ENCODE measurements at regions not wholly inside any gene's neighbourhood (a gene's known extent, or its start where the extent isn't known, plus 50 kb on each side); places are given as distances from the start of the nearest gene placed in this dataset.

GRCh38 chr13:97875911-97876310, 77.6 kb upstream of the IPO5 start:
- TF ChIP-seq, protein P1, sequence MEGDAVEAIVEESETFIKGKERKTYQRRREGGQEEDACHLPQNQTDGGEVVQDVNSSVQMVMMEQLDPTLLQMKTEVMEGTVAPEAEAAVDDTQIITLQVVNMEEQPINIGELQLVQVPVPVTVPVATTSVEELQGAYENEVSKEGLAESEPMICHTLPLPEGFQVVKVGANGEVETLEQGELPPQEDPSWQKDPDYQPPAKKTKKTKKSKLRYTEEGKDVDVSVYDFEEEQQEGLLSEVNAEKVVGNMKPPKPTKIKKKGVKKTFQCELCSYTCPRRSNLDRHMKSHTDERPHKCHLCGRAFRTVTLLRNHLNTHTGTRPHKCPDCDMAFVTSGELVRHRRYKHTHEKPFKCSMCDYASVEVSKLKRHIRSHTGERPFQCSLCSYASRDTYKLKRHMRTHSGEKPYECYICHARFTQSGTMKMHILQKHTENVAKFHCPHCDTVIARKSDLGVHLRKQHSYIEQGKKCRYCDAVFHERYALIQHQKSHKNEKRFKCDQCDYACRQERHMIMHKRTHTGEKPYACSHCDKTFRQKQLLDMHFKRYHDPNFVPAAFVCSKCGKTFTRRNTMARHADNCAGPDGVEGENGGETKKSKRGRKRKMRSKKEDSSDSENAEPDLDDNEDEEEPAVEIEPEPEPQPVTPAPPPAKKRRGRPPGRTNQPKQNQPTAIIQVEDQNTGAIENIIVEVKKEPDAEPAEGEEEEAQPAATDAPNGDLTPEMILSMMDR (IDR thresholded peaks at IDR 0.05 in 8 of 11, conservative IDR thresholded peaks at IDR 0.05 in 3 of 11), result no peak
- no peak for TF ChIP-seq POLR2AphosphoS5 (IDR thresholded peaks at IDR 0.05)
